ENCODE measurements at regions not wholly inside any gene's neighbourhood (a gene's known extent, or its start where the extent isn't known, plus 50 kb on each side); places are given as distances from the start of the nearest gene placed in this dataset.
A peak's percentile ranks its signal among the peaks of the same experiment; 100 is the strongest.

DNA sequence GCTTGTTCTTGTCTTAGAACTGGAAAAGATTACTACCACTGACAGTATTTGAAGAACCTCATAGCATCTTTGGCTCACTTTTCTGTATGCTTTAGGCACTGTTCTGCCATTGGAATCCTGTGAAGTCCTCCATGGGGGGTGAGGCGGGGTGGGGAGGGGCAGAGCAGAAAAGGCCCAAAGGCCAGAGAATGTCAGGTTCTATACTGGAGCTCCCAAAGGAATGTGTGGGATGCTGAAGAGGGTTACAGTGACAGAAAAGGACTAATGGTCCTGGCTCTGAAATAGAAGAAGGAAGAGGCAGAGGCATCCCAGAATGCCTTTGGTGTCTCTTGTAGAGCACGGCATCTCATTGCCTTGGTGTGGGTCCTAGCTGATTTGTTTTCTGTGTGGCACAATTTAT, 141.9 kb downstream of the HAUS1 start:
- DNase-seq (ENCODE audit: low read depth), result no peak
- no peak overlapping the region for H3K4me3 ChIP-seq (ENCODE audit: low read length)
- no peak for TF ChIP-seq CTCF (conservative IDR thresholded peaks at IDR 0.05; ENCODE audit: low read depth, low read length)

DNA sequence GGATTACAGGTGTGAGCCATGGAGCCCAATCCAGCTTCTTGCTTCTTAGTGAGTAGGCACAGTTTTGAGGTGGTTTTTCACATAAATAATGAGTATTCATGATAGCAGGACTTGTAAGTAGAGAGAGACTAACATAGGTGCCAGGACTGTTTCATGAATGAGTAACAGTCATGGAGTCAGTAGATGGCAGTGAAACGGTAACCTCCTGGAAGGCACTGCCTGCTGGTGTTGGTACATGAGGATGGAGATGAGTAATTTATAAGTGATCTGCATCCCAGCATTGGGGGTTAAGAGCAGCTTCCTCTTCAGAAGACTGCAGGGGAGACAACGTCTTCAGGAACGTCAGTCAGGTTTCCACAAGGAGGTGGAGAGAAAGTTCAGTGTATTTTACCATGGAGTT, 143.8 kb downstream of the HAUS1 start:
- no peak for DNase-seq (ENCODE audit: low read depth)
- no peak overlapping the region for H3K4me3 ChIP-seq (ENCODE audit: low read length)
- no peak for TF ChIP-seq CTCF (conservative IDR thresholded peaks at IDR 0.05; ENCODE audit: low read depth, low read length)

DNA sequence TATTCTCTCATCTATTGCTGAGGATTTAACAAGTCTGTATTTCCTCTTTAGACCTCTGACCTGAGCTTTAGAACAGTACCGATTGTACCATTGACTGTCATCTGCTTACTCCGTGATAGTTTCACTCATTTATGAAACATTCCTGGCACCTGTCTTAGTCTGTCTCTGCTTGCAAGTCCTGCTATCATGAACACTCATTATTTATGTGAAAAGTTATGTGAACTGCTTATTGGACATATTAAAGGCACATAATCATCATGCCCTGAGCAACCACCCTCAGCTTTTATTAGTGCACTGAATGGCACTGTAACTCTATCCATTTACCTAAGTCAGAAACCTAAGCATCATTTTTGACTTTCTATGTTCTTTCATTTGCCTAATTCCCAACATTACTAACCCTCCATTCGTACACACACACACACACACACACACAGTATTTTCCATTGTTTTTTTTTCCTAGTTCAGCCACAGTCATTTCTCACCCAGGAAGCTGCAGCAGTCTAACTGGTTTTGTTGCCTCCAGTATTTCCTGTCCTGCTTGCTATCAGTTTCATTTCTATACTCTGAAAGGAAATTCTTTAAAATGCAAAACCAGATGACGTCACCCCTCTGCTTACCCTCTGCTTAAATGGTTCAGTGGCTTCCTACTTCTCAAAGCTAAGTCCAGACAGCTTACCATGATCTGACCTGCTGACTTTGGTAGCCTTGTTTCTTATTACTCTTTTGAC, 146.1 kb downstream of the HAUS1 start:
- TF ChIP-seq CTCF (conservative IDR thresholded peaks at IDR 0.05; ENCODE audit: low read depth, low read length), result no peak
- no peak overlapping the region for H3K4me3 ChIP-seq (ENCODE audit: low read length)
- DNase-seq (ENCODE audit: low read depth), result peak; percentile 53

DNA sequence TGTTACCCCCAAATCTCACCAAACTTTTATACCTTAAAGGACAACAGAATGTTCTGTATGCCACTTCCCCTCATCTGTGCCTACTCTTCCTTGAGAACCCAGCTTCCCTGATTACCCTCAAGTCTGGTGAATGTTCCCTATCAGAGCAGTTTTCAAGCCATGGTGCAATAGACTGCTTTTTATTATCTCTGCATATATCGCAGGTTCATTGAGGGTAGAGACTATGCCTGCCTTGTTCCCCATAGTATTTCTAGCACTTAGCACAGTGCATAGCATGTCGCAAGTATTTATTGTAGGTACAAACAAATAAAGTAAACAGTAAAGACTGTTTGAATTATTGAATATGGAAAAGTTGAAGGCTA, 146.6 kb downstream of the HAUS1 start:
- no peak for TF ChIP-seq CTCF (conservative IDR thresholded peaks at IDR 0.05; ENCODE audit: low read depth, low read length)
- H3K4me3 ChIP-seq (ENCODE audit: low read length), result no peak overlapping the region
- DNase-seq (ENCODE audit: low read depth), result no peak

- H3K4me3 ChIP-seq (ENCODE audit: low read length), result no peak overlapping the region
- no peak for TF ChIP-seq CTCF (conservative IDR thresholded peaks at IDR 0.05; ENCODE audit: low read depth, low read length)
- no peak for DNase-seq (ENCODE audit: low read depth)
Measured at GRCh38 chr18:46252759-46253158, 148.6 kb downstream of the HAUS1 start.

DNA sequence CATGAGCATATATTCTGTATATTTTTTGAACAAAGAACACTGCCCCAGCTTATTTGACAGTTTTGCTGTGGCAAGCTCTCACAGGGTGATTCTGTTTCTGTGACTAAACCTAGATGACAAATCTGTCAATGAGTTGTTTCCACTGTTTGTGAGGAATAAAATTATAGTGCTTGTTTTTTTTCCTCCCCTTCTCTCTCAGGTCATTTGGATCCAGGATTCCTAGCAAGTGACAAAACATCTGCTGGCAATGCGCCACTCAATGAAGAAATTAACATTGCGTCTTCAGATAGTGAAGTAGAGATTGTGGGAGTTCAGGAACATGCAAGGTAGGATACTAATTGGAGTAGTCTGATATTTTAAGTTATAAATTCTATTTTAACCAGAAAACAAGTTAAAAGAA, 149.3 kb downstream of the HAUS1 start:
- TF ChIP-seq CTCF (conservative IDR thresholded peaks at IDR 0.05; ENCODE audit: low read depth, low read length), result no peak
- DNase-seq (ENCODE audit: low read depth), result no peak
- no peak overlapping the region for H3K4me3 ChIP-seq (ENCODE audit: low read length)

DNA sequence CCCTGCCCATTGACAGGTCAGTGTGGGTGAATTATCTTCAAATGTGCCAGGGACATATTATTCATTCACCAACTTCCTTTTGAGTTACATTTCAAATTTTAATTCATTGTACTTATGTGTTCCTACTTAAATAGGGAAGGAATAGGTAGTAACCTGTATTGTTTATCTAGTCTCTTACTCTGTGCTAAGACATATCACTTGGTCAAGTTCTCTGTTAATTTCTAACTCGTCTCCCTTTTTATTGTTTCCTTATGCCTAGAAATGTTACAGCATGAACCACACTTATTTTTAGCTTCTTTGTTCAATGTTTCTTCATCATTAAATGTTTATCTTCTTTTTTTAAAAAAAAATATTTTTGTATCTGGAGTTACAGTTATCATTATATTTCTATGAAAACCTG, 151.9 kb downstream of the HAUS1 start:
- no peak overlapping the region for H3K4me3 ChIP-seq (ENCODE audit: low read length)
- no peak for TF ChIP-seq CTCF (conservative IDR thresholded peaks at IDR 0.05; ENCODE audit: low read depth, low read length)
- DNase-seq (ENCODE audit: low read depth), result no peak

All from retinal pigment epithelial cell (primary cell).